Fibroblast of villous mesenchyme (primary cell): ENCODE measurements at regions not wholly inside any gene's neighbourhood (a gene's known extent, or its start where the extent isn't known, plus 50 kb on each side); places are given as distances from the start of the nearest gene placed in this dataset.

Experiments used
- DNase-seq: peaks from one replicate; pipeline ENCODE4 v3.0.0-alpha.2; 2010; ENCODE audit warnings: low read depth
- H3K4me3 ChIP-seq: 2 replicates; pipeline ENCODE4 v1.5.1; 2011; ENCODE audit warnings: low read depth, mild to moderate bottlenecking, low read length
- CTCF ChIP-seq: IDR thresholded peaks from 2 replicates; pipeline ENCODE4 v1.5.1; 2012; ENCODE audit warnings: low read depth, mild to moderate bottlenecking, low read length; ENCODE audit not compliant: insufficient read depth

DNA sequence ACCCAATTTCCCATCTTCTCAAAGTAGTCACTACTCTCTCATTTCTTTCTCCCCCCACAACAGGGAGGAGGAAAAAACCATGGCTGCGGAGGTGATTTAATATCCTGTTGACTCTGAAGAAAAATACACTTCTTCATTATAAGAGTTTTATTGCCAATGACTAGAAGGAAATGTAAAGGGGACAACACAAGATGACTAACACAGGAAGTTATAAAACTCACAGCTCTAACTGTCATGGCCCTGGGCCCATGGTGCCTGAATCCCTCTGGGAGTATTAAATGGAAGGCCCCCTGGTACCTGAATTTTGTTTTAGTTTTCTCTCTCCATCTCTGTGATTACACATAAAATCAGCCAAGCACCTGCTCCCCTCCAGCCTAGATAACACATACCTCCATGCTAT, 352.8 kb upstream of the FAT3 start:
- TF ChIP-seq CTCF: no peak
- H3K4me3 ChIP-seq: no peak overlapping the region
- no peak for DNase-seq

DNA sequence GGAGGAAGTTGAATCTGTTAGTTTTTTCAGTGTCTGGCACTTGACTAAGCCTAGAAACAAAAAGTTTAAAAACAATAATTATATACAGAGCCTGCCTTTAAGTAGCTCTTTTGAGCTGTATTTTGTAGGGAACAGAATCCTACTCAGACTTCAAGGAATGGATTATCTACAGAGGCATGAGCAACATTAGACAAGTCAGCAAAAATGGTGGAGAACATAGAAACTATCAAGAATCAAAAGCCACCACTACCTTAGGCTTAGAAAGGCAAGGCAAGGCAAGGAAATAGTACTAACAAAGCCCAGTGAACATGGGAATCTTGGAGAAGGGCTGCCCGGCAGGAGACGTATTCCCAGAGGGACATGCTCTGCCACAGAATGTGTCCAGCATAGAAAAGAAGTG, 353.6 kb upstream of the FAT3 start:
- no peak for TF ChIP-seq CTCF
- H3K4me3 ChIP-seq: no peak overlapping the region
- DNase-seq: no peak

- DNase-seq: no peak
- no peak overlapping the region for H3K4me3 ChIP-seq
- no peak for TF ChIP-seq CTCF
These were observed 354.9 kb upstream of the FAT3 start for GRCh38 chr11:91869686-91870085.

DNA sequence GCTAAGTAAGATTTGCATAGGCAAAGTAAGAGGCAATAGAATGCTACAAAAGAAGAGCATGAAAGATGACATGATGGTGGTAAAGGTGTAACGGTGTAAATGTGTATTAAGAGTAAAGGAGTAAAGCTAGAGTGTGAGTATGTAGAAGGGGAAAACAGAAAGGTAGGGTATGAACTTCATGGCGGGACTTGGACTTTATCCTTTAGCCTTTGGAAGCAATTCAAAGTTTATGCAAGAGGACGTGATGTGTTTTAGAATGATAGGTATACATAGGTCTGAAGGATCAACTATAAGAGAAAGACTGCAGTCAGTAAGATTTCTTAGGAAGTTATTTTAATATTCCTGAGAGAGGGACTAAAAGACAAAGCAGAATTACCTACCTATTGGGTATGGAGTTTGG, 358.0 kb upstream of the FAT3 start:
- no peak for DNase-seq
- no peak for TF ChIP-seq CTCF
- H3K4me3 ChIP-seq: no peak overlapping the region

DNA sequence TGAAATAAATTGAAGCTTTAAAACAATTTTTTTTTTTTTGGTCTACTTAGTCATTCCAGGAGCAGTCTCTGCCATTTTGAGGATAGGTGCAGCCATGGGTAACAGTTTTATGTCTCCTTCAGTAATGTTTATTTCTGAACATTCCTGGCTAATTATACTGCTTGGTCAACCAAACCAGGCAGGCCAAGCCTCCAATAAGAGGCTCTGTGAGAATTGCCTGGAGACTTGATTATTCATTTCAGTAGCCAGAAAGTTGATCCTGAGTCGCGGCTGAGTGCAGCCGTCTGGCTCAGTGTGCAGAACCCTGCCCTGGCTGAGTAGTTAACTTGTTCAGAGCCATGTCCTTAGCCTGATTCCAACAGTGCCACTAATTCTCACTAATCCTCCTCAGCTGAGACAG, 364.0 kb upstream of the FAT3 start:
- no peak for DNase-seq
- no peak overlapping the region for H3K4me3 ChIP-seq
- no peak for TF ChIP-seq CTCF

DNA sequence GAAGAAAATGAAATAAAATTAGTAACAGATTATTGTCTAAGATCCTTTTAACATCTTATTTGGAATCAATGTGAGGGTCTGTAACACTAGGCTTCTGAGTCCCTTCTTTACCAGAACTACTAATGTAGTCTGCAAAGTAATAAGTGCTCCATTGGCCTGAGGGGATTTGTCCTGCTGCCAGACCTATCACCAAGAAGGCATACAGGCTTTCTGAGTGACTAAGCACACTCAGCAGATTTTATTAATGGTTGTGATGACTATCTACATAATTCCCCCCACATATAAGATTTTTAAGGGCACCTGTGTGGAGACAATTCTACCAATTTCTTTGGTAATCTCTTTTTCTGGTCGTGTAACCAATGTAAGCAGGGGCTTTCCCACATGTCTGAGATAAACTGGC, 365.0 kb upstream of the FAT3 start:
- DNase-seq: peak; percentile 2
- no peak overlapping the region for H3K4me3 ChIP-seq
- no peak for TF ChIP-seq CTCF

DNA sequence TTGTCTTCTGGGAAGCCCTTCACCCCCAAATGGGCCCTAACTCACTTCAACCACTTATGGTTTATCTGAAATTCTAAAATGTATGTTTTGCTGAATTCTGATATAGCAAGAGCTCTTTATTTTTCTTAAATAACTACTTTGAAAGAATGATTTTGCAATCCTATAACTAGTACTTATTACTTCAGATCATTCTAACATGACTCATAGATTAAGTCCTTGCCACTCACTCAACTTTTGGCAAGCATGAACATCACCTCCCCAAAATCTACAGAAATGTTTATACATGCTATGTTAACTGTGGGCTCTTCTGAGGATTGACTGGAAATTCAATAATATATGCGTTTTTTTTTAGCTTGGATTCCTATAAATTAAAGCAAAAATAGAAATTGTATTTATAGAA, 367.4 kb upstream of the FAT3 start:
- H3K4me3 ChIP-seq: no peak overlapping the region
- DNase-seq: peak; percentile 13
- TF ChIP-seq CTCF: no peak
